HG02759 (cell line): ENCODE measurements at regions not wholly inside any gene's neighbourhood (a gene's known extent, or its start where the extent isn't known, plus 50 kb on each side); places are given as distances from the start of the nearest gene placed in this dataset.
A peak's percentile ranks its signal among the peaks of the same experiment; 100 is the strongest.

Experiments used
- ATAC-seq: cut with Tn5 transposase; IDR thresholded peaks from one replicate; pipeline ENCODE4 v1.9.1; 2021; ENCODE audit warnings: mild to moderate bottlenecking, moderate library complexity; ENCODE audit not compliant: unreplicated experiment

DNA sequence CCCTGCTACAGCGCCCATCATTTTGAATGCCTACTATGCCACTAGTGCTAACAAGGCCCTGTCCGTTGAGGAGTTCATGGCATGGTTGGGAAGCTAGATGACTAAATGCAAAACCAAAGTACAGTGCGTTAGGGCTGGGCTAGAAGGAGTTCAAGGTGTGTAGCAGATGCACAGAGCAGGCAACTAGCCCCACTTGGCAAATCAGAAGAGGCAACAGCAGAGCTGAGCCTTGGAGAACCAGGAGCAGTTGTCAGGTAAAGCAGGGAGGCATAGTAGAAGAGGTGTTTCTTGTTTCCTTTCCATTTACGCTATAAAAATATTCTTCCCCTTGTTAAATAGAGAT lies 146.6 kb upstream of the CPEB2 start:
- peak; percentile 2 for ATAC-seq

DNA sequence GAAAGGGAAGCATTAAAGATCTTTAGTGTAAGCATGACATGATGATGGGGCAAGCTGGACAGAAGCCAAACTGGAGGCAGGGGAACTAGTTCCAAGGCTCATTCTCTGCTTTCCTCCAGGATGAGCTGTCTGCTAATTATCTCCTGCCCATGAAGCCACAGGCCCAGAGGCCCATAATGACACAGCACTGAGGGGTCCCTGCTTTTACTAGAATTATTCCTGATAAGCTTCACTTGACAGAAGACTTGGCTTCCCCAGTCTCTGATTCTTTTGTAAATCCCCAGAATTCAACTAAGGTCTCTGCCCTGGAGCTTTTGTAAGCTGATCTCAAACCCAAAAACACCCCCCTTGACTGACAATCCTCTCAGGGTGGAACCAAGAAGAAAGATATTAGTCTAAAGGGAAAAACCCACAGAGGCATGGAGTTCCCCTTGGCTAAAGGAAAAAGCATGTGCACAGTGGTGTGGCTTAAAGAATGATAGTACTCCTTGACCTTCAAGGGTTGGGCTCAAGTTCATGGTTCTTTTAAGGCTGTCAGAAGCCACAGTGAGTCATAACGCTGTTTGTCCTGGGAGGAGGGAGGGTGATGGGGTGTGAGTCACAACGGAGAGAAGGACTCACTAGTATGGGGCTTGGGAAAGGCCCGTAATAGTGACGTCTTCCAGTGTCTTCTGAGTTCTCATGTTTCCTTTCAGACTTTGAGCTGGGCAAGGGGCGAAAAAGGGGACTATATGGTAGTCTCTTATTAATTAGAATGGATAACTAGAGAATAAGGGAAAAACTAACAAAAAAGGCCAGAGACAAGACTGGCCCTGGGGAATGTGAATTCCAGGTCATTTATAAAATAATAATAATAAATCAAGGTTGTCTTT lies 146.0 kb upstream of the CPEB2 start:
- ATAC-seq = peak; percentile 98

- ATAC-seq = no peak
Observed at GRCh38 chr4:14856934-14857235, 145.4 kb upstream of the CPEB2 start.

DNA sequence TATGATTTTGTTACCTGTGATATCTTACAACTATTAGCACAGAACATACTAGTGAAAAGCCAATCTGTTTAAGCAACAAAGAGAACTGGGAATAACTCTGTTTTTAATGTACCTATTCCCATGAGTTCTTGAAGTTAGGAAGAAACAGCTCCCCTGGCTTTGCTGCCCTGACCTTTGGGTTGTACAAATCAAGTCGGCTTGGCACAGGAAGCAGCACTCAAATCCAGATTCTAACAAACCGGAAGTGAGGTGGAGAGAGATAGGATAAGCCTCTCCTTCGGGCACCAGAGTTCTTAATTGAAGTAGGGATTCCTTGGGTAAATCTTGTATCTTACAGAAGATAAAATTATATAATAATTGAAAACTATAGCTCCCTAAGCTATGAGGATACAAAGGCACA lies 144.8 kb upstream of the CPEB2 start:
- no peak for ATAC-seq

DNA sequence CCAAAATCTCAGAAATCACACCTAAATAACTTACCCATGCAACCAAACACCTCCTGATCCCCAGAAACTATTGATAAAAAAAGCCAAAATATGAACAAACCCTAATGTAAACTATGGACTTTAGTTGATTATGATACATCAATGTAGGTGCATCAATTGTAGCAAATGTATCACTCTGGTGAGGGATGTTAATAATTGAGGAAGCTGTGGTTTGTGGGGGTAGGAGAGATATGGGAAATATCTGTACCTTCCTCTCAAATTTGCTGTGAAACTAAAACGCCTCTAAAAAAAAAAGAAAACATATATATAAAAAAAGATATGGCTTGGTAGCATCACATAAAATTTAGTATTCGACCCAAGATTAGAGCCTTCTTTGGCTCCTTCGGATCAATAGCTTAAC lies 144.3 kb upstream of the CPEB2 start:
- ATAC-seq = no peak

GRCh38 chr4:14862891-14863290 lies 139.4 kb upstream of the CPEB2 start:
- no peak for ATAC-seq

GRCh38 chr4:14863418-14864364 lies 138.6 kb upstream of the CPEB2 start:
- ATAC-seq = no peak

GRCh38 chr4:14864365-14865030 lies 137.8 kb upstream of the CPEB2 start:
- no peak for ATAC-seq

GRCh38 chr4:14865031-14865366 lies 137.3 kb upstream of the CPEB2 start:
- ATAC-seq = no peak

GRCh38 chr4:14865804-14866203 lies 136.5 kb upstream of the CPEB2 start:
- ATAC-seq = no peak

DNA sequence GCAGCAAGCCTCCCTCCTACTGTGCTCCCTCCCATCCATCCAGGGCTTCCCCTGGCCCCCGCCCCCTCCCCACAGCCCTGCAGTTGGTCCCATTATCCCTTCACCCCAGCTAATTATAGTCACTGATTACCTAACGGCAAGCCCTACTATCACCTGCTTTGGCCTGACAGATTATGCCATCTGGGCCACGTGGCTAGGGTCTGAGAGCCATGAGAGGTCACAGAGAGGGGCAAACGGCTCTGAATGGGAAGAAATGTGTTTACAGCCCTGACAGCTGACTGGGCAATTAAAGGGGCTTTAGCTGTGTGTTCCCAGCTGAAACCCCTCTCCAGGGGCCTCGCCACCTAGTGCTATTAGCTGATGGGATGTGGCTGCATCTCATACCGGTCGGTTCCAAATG lies 134.4 kb upstream of the CPEB2 start:
- peak; percentile 6 for ATAC-seq

- peak; percentile 45 for ATAC-seq
Observed at GRCh38 chr4:14868426-14869395, 133.6 kb upstream of the CPEB2 start.

- ATAC-seq = no peak
Observed at GRCh38 chr4:14871676-14872430, 130.4 kb upstream of the CPEB2 start.

GRCh38 chr4:14874990-14875389 lies 127.3 kb upstream of the CPEB2 start:
- peak; percentile 60 for ATAC-seq

DNA sequence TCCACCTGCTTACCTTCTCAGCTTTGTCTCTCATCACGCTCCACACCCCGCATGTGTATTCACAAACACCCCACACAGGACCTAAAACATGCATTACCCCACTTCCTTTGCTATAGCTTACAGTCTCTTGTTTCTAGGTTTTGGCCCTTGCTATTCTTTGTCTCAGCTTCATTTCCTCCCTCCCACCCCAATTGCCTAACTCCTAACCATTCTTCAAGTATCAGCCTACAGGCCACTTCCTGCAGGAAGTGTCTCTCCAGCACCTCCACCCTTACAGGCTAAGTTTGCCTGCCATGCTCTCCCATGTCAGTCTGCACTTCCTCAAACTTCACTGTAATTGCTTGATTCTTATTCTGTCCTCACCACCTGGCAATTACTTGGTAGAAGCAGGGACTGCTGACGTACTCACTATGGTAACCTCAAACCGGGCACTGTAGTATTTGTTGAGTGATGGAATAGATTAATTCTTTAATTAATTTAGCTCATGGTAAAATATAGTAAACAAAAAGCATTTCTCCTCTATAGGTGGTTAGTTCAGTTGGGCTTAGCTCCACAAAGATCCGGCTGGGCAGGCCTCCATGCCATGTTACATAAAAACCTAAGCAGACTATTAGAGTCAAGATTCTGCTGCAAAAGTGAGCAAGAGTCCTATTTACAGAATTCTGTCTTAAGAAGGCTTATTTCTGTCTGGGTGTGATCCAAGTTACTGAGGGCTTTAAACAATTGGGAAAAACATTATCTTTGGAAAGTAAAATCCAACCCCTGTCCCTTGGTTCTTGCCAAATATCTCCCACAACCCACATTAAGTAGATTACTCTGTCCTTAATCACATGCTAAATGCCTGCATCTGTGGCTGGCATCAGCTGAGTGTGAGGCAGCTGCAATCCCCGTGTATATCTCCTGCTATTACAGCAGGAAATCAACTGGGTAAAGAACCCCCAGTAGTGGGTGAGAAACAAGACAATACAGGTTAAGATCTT lies 124.7 kb upstream of the CPEB2 start:
- ATAC-seq = peak; percentile 46

DNA sequence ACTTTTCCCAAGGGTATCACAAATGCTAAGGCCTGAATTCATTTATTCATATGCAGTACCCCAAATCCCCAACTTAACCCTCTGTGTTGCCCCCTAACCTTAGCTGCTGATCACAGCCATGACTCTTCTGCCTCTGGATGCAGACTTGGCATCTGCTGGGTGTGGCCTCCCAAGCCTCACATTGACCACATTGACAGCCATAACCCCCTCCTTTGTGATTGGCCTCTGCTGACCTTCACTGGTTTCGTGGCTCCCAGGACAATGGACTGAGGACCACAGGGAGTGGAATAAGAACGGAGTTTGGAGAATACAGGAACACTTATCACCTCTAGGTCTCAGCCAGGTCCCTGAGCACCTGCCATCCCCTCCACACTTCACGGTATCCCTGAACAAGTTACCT lies 123.6 kb upstream of the CPEB2 start:
- no peak for ATAC-seq

GRCh38 chr4:14879683-14880082 lies 122.6 kb upstream of the CPEB2 start:
- no peak for ATAC-seq

DNA sequence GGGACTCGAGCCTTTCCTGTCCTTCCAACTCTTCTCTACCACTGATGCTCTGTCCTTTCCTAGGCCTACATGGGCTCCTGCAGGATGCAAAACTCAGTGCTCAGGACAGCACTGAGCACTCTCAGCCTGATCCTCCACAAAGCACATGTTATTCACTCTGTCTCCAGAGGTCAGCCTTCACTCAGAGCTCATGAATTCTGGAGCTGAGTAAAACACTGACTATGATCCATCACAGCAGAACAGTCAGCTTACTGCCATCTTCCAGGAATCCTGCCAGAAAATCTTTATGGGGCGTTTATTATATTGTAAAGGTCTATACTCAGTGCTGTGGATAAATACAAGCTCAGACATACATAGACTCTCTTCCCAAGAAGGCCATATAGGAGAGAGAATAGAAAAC lies 121.5 kb upstream of the CPEB2 start:
- no peak for ATAC-seq

DNA sequence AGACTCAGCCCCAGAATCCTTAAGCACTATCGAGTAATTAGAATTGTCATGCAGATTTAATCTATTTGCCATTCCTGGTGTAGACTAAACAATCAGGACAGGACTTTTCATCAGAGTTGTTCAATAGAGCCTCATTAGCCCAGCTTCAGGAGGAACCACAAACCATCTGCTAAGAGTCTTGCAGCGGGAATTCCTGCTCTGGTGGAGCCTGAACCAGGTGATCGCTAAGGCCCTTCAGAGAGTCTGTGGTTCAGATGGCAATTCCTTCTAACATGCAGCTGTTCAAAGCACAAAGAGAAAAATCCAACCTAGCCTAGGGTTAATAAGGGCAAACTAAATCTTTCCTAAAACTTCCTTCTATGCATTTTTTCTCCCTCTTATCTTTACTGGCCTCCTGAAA lies 119.1 kb upstream of the CPEB2 start:
- ATAC-seq = no peak
